ENCODE measurements at regions not wholly inside any gene's neighbourhood (a gene's known extent, or its start where the extent isn't known, plus 50 kb on each side); places are given as distances from the start of the nearest gene placed in this dataset.

GRCh38 chr11:38246451-38246850 is 1648.4 kb upstream of the RAG2 start:
- DNase-seq = no peak

- DNase-seq = no peak
Measured at GRCh38 chr11:38226684-38227083, 1628.6 kb upstream of the RAG2 start.

GRCh38 chr11:38221295-38221694 is 1623.3 kb upstream of the RAG2 start:
- DNase-seq = no peak

- DNase-seq = peak; percentile 57
Measured at GRCh38 chr11:38219636-38220035, 1621.6 kb upstream of the RAG2 start.

- DNase-seq = no peak
Measured at GRCh38 chr11:38208951-38209350, 1610.9 kb upstream of the RAG2 start.

- DNase-seq = no peak
Measured at GRCh38 chr11:38206663-38207062, 1608.6 kb upstream of the RAG2 start.

GRCh38 chr11:38191101-38191500 is 1593.1 kb upstream of the RAG2 start:
- peak; percentile 67 for DNase-seq

GRCh38 chr11:38182126-38182866 is 1584.3 kb upstream of the RAG2 start:
- no peak for DNase-seq

GRCh38 chr11:38176686-38177322 is 1578.8 kb upstream of the RAG2 start:
- no peak for DNase-seq

- no peak for DNase-seq
Measured at GRCh38 chr11:38173676-38174075, 1575.6 kb upstream of the RAG2 start.

GRCh38 chr11:38169286-38169685 is 1571.2 kb upstream of the RAG2 start:
- DNase-seq = no peak

- DNase-seq = no peak
Measured at GRCh38 chr11:38163526-38163925, 1565.5 kb upstream of the RAG2 start.

GRCh38 chr11:38160433-38160832 is 1562.4 kb upstream of the RAG2 start:
- no peak for DNase-seq

GRCh38 chr11:38159038-38159437 is 1561.0 kb upstream of the RAG2 start:
- DNase-seq = no peak

GRCh38 chr11:38156495-38157146 is 1558.6 kb upstream of the RAG2 start:
- no peak for DNase-seq

- DNase-seq = no peak
Measured at GRCh38 chr11:38155856-38156255, 1557.8 kb upstream of the RAG2 start.

GRCh38 chr11:38153985-38154384 is 1555.9 kb upstream of the RAG2 start:
- DNase-seq = no peak

- DNase-seq = no peak
Measured at GRCh38 chr11:38143852-38144251, 1545.8 kb upstream of the RAG2 start.

- DNase-seq = no peak
Measured at GRCh38 chr11:38138972-38139371, 1540.9 kb upstream of the RAG2 start.

- no peak for DNase-seq
Measured at GRCh38 chr11:38136887-38137286, 1538.9 kb upstream of the RAG2 start.

- DNase-seq = no peak
Measured at GRCh38 chr11:38131535-38131934, 1533.5 kb upstream of the RAG2 start.

GRCh38 chr11:38130976-38131375 is 1532.9 kb upstream of the RAG2 start:
- DNase-seq = no peak

- no peak for DNase-seq
Measured at GRCh38 chr11:38130514-38130913, 1532.5 kb upstream of the RAG2 start.

GRCh38 chr11:38123673-38124072 is 1525.6 kb upstream of the RAG2 start:
- DNase-seq = peak; percentile 1

All from NCI-H82 (cell line).